ENCODE measurements at regions not wholly inside any gene's neighbourhood (a gene's known extent, or its start where the extent isn't known, plus 50 kb on each side); places are given as distances from the start of the nearest gene placed in this dataset.

DNA sequence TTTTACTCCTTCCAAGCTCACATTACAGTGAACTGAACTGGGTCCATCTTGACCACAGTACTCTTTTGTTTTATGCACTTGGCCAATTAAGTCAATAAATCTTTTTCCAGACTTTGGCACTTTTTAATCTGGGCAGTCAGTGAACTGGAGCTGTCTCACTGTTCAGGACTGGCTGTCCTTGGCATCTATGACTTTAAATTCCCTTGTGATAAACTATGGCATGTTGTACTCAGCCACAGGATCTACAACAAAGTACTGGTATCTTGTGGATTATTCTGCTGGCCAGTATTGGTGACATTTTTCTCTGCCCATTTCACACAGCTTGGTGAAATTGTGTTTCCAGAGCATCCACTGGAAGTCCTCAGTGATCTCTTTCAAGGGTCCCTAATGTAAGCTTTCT is 1144.8 kb upstream of the SEMA6A start:
- H3K4me3 Mint-ChIP-seq: no peak overlapping the region
- no peaks in the 10 kb centered on the region for H4K20me1 ChIP-seq (ENCODE audit: control insufficient read depth, insufficient read depth, insufficient read length)
- no peaks in the 10 kb centered on the region for H3K4me1 Mint-ChIP-seq
- no peak overlapping the region for H3K56ac ChIP-seq (ENCODE audit: insufficient read length, low read depth, low read length)
- H3K4ac ChIP-seq (ENCODE audit: low read depth, low read length): no peak overlapping the region
- H3K9ac ChIP-seq (ENCODE audit: extremely low read depth, insufficient read length, low read length): no peak overlapping the region
- no peaks in the 10 kb centered on the region for H3K79me1 ChIP-seq (ENCODE audit: insufficient read depth, low read depth, low read length, poor library complexity, severe bottlenecking)
- no peak for DNase-seq
- no peak overlapping the region for H2AK5ac ChIP-seq (ENCODE audit: insufficient read length, low read length)
- H3K79me2 ChIP-seq (ENCODE audit: insufficient read depth, low read length): no peaks in the 10 kb centered on the region
- H2BK12ac ChIP-seq (ENCODE audit: insufficient read length, low read depth, low read length): no peak overlapping the region
- H3K27me3 ChIP-seq (ENCODE audit: insufficient read depth, low read length): no peaks in the 10 kb centered on the region
- no peak overlapping the region for H2BK15ac ChIP-seq (ENCODE audit: low read depth, low read length)
- TF ChIP-seq, protein P1, sequence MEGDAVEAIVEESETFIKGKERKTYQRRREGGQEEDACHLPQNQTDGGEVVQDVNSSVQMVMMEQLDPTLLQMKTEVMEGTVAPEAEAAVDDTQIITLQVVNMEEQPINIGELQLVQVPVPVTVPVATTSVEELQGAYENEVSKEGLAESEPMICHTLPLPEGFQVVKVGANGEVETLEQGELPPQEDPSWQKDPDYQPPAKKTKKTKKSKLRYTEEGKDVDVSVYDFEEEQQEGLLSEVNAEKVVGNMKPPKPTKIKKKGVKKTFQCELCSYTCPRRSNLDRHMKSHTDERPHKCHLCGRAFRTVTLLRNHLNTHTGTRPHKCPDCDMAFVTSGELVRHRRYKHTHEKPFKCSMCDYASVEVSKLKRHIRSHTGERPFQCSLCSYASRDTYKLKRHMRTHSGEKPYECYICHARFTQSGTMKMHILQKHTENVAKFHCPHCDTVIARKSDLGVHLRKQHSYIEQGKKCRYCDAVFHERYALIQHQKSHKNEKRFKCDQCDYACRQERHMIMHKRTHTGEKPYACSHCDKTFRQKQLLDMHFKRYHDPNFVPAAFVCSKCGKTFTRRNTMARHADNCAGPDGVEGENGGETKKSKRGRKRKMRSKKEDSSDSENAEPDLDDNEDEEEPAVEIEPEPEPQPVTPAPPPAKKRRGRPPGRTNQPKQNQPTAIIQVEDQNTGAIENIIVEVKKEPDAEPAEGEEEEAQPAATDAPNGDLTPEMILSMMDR (conservative IDR thresholded peaks at IDR 0.05): no peak
- H3K27ac Mint-ChIP-seq: no peak overlapping the region
- H3K23me2 ChIP-seq (ENCODE audit: insufficient read length, low read depth, low read length, poor library complexity, severe bottlenecking): no peaks in the 10 kb centered on the region
- no peak overlapping the region for H3K18ac ChIP-seq (ENCODE audit: insufficient read length, low read depth, low read length)
- no peak overlapping the region for H3K4me2 ChIP-seq (ENCODE audit: insufficient read depth, insufficient read length, low read length)
- H4K5ac ChIP-seq (ENCODE audit: insufficient read length, low read depth, low read length): no peak overlapping the region
- no peak overlapping the region for H4K91ac ChIP-seq (ENCODE audit: insufficient read length, low read depth, low read length)
- H2BK20ac ChIP-seq (ENCODE audit: low read depth, low read length, poor library complexity, severe bottlenecking): no peak overlapping the region
- H3K14ac ChIP-seq (ENCODE audit: insufficient read depth, low read length): no peak overlapping the region
- no peak overlapping the region for H3K23ac ChIP-seq (ENCODE audit: insufficient read length, low read depth, low read length)
- peaks cover 16 to 23% of the 10 kb centered on the region in 2 experiments for H3K9me3 Mint-ChIP-seq
- H3K27me3 Mint-ChIP-seq (ENCODE audit: low read depth): no peaks in the 10 kb centered on the region; the same call in 1 of the 2 replicates
- H3K9me3 ChIP-seq (ENCODE audit: control insufficient read depth, low read depth, low read length): peaks cover 4% of the 10 kb centered on the region
- H3T11ph ChIP-seq (ENCODE audit: low read length): no peak overlapping the region
- H4K8ac ChIP-seq (replicated peaks; ENCODE audit: insufficient read length, low read depth, low read length): no peak overlapping the region
- no peak overlapping the region for H3K27ac ChIP-seq (ENCODE audit: insufficient read length, low read depth, low read length)
- no peak overlapping the region for H2AFZ ChIP-seq (ENCODE audit: low read length)
- H3K36me3 Mint-ChIP-seq (ENCODE audit: insufficient read depth in 1 of 3, low read depth in 3 of 3): peaks cover 4 to 10% (median 7%) of the 10 kb centered on the region in 3 experiments; a peak in 6 of 7 replicates
- H2BK5ac ChIP-seq (ENCODE audit: insufficient read length, low read length): no peak overlapping the region
- no peaks in the 10 kb centered on the region for H3K4me1 ChIP-seq (ENCODE audit: insufficient read depth, low read length)
- H2BK120ac ChIP-seq (ENCODE audit: low read depth, low read length, poor library complexity, severe bottlenecking): no peak overlapping the region
